ENCODE measurements at regions not wholly inside any gene's neighbourhood (a gene's known extent, or its start where the extent isn't known, plus 50 kb on each side); places are given as distances from the start of the nearest gene placed in this dataset.

DNA sequence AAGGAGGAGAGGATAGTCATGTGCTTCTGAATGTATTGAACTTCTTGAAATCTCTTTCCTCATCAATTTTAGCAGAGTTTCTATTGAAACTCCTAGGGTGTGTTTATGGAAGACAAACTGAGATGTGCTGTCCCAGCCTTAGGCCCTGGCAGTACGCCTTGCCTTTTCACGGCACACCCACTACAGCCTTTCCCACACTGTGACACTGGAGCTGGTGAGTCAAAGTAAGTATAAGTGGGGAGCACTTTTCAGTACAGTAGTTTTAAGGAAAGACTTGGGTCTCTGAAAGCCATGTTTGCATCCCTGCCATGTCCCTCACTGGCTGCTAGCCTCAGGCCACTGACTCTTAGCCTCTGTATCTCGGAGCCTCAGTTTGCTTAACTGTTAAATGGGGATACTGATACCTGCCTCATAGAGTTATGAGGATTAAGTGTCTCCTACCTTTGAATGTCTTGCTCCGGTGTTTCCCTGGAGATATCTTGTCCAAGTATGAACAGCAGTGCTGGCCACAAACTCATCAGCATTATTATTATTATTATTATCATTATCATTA lies 144.7 kb upstream of the CRHR1 start:
- TF ChIP-seq ZNF610 (tag by site-specific recombination; IDR thresholded peaks at IDR 0.05; ENCODE audit: borderline replicate concordance) (no peak), ZNF654 (tag by site-specific recombination; IDR thresholded peaks at IDR 0.05; ENCODE audit: low read depth) (no peak)

All from HEK293 (cell line).